ENCODE measurements at regions not wholly inside any gene's neighbourhood (a gene's known extent, or its start where the extent isn't known, plus 50 kb on each side); places are given as distances from the start of the nearest gene placed in this dataset.

DNA sequence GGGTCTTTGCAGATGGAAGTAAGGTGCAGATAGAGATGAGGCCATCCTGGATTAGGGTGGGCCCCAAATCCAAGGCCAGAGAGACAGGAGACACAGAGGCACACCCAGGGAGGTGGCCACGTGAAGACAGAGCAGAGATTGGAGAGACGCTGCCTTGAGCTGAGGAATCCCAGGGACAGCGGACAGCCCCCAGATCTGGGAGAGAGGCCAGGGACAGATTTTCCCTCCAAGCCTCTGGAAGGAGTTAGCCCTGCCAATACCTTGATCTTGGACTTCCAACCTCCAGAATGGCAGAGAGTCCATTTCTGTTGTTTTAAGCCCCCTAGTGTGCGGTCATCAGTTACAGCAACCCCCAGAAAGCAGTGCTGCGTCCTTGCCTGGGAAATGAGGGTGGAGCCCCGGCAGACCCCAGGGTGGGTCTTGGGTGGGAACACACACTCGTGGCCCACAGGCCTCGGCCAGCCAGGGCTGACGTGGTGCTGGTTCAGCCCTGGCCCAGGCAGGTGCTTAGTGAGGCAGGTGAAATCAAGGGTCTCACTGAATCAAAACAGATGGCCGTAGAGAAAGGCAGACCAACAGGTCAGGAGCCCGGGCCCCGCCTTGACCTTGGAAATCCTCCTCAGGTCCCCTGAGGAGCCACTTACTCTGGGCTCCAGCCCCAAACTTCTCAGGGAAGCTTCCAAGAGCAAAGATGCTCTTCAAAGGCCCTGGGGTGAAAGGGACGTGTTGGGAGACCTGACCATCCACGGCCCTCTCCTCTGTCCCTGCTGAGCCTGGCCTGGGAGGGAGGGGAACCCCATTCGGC, 169.3 kb downstream of the RBFOX3 start:
- H3K9me3 ChIP-seq (ENCODE audit: insufficient read depth, low read length) = no peaks in the 10 kb centered on the region
- H3K27ac ChIP-seq (ENCODE audit: low read depth, low read length) = no peak overlapping the region
- no peak overlapping the region for H3K9ac ChIP-seq (ENCODE audit: low read length)
- H4K20me1 ChIP-seq (ENCODE audit: low read depth, low read length) = no peaks in the 10 kb centered on the region
- H3K4me2 ChIP-seq (ENCODE audit: low read depth, low read length, poor library complexity, severe bottlenecking) = no peak overlapping the region
- no peaks in the 10 kb centered on the region for H3K27me3 ChIP-seq (ENCODE audit: low read length)
- TF ChIP-seq EZH2phosphoT487 (conservative IDR thresholded peaks at IDR 0.05; ENCODE audit: low read length) = no peak
- TF ChIP-seq, protein P1, sequence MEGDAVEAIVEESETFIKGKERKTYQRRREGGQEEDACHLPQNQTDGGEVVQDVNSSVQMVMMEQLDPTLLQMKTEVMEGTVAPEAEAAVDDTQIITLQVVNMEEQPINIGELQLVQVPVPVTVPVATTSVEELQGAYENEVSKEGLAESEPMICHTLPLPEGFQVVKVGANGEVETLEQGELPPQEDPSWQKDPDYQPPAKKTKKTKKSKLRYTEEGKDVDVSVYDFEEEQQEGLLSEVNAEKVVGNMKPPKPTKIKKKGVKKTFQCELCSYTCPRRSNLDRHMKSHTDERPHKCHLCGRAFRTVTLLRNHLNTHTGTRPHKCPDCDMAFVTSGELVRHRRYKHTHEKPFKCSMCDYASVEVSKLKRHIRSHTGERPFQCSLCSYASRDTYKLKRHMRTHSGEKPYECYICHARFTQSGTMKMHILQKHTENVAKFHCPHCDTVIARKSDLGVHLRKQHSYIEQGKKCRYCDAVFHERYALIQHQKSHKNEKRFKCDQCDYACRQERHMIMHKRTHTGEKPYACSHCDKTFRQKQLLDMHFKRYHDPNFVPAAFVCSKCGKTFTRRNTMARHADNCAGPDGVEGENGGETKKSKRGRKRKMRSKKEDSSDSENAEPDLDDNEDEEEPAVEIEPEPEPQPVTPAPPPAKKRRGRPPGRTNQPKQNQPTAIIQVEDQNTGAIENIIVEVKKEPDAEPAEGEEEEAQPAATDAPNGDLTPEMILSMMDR (IDR thresholded peaks at IDR 0.05; ENCODE audit: insufficient read depth, low read length, poor library complexity, severe bottlenecking) = no peak
- H3K4me3 ChIP-seq (ENCODE audit: insufficient read depth, low read length, poor library complexity, severe bottlenecking) = no peak overlapping the region
- H3K36me3 ChIP-seq (ENCODE audit: low read length) = no peaks in the 10 kb centered on the region
- H3K9me2 ChIP-seq (replicated peaks; ENCODE audit: insufficient read depth, low read length) = no peaks in the 10 kb centered on the region
- no peaks in the 10 kb centered on the region for H3F3A ChIP-seq (ENCODE audit: insufficient read depth)
- no peaks in the 10 kb centered on the region for H3K79me2 ChIP-seq (ENCODE audit: insufficient read depth, low read length)
- no peak overlapping the region for H2AFZ ChIP-seq (ENCODE audit: low read depth, low read length, severe bottlenecking)

DNA sequence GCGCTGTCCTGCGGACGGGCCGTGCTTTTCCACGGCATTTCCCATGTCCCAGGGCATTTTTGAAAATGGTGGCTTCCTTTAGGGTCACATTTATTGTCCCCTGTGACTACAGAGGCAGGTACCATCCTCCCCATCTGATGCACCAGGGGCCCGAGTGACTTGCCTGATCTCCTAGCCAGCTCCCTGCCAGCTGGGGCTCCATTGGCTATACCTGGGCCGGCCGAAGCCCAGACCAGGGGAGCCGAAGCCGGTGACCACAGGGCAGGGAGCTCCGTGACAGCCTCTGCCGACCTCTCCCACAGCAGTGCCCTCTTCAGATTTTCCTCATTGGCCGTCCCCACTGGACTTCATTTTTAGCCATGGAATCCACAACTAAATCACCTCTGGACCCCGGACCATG, 170.6 kb downstream of the RBFOX3 start:
- Histone ChIP-seq H3K27ac (ENCODE audit: low read depth, low read length) (no peak overlapping the region), H3K36me3 (ENCODE audit: low read length) (no peaks in the 10 kb centered on the region), H3K27me3 (ENCODE audit: low read length) (no peaks in the 10 kb centered on the region)

DNA sequence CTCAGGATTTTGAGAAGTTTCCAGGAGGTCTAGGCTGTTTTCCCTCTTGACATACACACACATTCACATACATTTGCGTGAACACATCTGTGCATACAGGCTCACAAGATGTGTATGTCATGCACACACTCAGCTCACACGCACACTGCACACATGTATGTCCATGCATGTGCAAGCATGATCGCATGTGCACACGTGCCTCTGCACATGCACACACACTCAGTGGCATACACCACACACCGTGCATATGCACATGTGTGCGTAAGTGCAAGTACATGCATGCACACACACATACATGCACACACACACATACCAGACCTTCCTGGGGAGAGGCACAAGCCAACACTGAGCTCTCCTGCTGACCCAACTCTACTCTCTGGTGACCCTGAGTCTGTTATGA, 171.4 kb downstream of the RBFOX3 start:
- Histone ChIP-seq H3K4me3 (ENCODE audit: insufficient read depth, low read length, poor library complexity, severe bottlenecking) (no peak overlapping the region), H3K27me3 (ENCODE audit: low read length) (no peaks in the 10 kb centered on the region), H3K79me2 (ENCODE audit: insufficient read depth, low read length) (no peaks in the 10 kb centered on the region), H3K9me3 (ENCODE audit: insufficient read depth, low read length) (no peaks in the 10 kb centered on the region), H3K36me3 (ENCODE audit: low read length) (no peaks in the 10 kb centered on the region), H2AFZ (ENCODE audit: low read depth, low read length, severe bottlenecking) (no peak overlapping the region), H3F3A (ENCODE audit: insufficient read depth) (no peaks in the 10 kb centered on the region), H4K20me1 (ENCODE audit: low read depth, low read length) (no peaks in the 10 kb centered on the region), H3K4me2 (ENCODE audit: low read depth, low read length, poor library complexity, severe bottlenecking) (no peak overlapping the region), H3K27ac (ENCODE audit: low read depth, low read length) (no peak overlapping the region), H3K9me2 (replicated peaks; ENCODE audit: insufficient read depth, low read length) (no peaks in the 10 kb centered on the region), H3K9ac (ENCODE audit: low read length) (no peak overlapping the region)
- TF ChIP-seq, protein P1 (IDR thresholded peaks at IDR 0.05; ENCODE audit: insufficient read depth, low read length, poor library complexity, severe bottlenecking) = no peak
- no peak for TF ChIP-seq EZH2phosphoT487 (conservative IDR thresholded peaks at IDR 0.05; ENCODE audit: low read length)

More for the DNA sequence above, 170.6 kb downstream of the RBFOX3 start:
- Histone ChIP-seq H3K9me2 (replicated peaks; ENCODE audit: insufficient read depth, low read length) (no peaks in the 10 kb centered on the region), H3K4me3 (ENCODE audit: insufficient read depth, low read length, poor library complexity, severe bottlenecking) (no peak overlapping the region), H2AFZ (ENCODE audit: low read depth, low read length, severe bottlenecking) (no peak overlapping the region), H3K4me2 (ENCODE audit: low read depth, low read length, poor library complexity, severe bottlenecking) (no peak overlapping the region), H3K9ac (ENCODE audit: low read length) (no peak overlapping the region), H3F3A (ENCODE audit: insufficient read depth) (no peaks in the 10 kb centered on the region), H3K79me2 (ENCODE audit: insufficient read depth, low read length) (no peaks in the 10 kb centered on the region), H3K9me3 (ENCODE audit: insufficient read depth, low read length) (no peaks in the 10 kb centered on the region), H4K20me1 (ENCODE audit: low read depth, low read length) (no peaks in the 10 kb centered on the region)
- TF ChIP-seq, protein P1 (IDR thresholded peaks at IDR 0.05; ENCODE audit: insufficient read depth, low read length, poor library complexity, severe bottlenecking) = no peak
- no peak for TF ChIP-seq EZH2phosphoT487 (conservative IDR thresholded peaks at IDR 0.05; ENCODE audit: low read length)

Data from SU-DHL-6 (cell line).